ENCODE measurements at regions not wholly inside any gene's neighbourhood (a gene's known extent, or its start where the extent isn't known, plus 50 kb on each side); places are given as distances from the start of the nearest gene placed in this dataset.

DNA sequence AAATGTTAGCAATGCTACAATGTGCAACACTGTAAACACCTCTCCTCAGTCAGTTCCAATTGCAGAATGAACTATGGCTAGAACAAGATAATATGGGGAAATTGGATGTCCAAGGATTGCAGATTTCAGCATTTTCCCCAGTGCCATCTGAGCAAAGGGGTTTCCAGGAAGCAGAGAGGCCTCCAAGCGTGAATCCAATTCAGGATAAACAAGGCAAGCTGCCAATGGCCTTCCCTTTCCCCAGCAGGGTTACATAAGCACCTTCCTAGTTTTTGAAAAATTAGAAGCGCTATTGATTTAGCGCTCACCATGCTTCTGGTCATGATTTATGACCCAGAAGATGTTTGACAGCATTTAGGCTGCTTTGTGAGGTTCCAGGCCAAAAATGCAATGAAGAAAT is 223.0 kb upstream of the GATB start:
- no peaks in the 10 kb centered on the region for H3K36me3 ChIP-seq
- TF ChIP-seq, protein P1, sequence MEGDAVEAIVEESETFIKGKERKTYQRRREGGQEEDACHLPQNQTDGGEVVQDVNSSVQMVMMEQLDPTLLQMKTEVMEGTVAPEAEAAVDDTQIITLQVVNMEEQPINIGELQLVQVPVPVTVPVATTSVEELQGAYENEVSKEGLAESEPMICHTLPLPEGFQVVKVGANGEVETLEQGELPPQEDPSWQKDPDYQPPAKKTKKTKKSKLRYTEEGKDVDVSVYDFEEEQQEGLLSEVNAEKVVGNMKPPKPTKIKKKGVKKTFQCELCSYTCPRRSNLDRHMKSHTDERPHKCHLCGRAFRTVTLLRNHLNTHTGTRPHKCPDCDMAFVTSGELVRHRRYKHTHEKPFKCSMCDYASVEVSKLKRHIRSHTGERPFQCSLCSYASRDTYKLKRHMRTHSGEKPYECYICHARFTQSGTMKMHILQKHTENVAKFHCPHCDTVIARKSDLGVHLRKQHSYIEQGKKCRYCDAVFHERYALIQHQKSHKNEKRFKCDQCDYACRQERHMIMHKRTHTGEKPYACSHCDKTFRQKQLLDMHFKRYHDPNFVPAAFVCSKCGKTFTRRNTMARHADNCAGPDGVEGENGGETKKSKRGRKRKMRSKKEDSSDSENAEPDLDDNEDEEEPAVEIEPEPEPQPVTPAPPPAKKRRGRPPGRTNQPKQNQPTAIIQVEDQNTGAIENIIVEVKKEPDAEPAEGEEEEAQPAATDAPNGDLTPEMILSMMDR (IDR thresholded peaks at IDR 0.05), result no peak
- H3K4me3 ChIP-seq, result no peak overlapping the region
- H3K27ac ChIP-seq, result no peak overlapping the region
- H3K9me3 ChIP-seq, result no peaks in the 10 kb centered on the region
- H3K4me1 ChIP-seq, result peaks cover 0 to 2% (median 0%) of the 10 kb centered on the region in 4 donors
- DNase-seq, result no peak
- H3K27me3 ChIP-seq, result no peaks in the 10 kb centered on the region
- intact Hi-C loops (cut with DNase I; ENCODE audit: low total_unique reads), result no loop called here

DNA sequence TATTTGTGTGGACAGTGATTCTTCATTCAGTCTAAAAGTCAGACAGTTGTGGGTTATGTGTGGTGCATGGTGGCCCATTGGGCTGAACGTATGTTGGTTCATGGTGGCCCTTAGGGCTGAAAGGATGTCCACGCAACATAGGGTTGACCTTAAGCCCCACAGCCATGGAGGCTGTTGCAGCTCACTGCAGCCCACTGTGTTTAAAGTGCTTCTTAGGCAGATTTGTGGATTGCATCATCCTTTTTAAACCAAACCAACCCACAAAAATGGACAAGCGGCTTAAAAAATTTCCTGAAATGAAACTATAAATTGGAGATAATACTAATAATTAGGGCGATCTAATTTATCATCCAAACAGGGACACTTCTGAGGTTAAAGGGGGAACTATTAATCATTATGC is 219.0 kb upstream of the GATB start:
- Histone ChIP-seq H3K4me3 (no peak overlapping the region), H3K36me3 (no peaks in the 10 kb centered on the region), H3K9me3 (no peaks in the 10 kb centered on the region), H3K27ac (no peak overlapping the region), H3K27me3 (no peaks in the 10 kb centered on the region), H3K4me1 (peaks cover 0 to 2% (median 0%) of the 10 kb centered on the region in 4 donors)
- intact Hi-C loops (cut with DNase I; ENCODE audit: low total_unique reads), result no loop called here
- TF ChIP-seq, protein P1 (IDR thresholded peaks at IDR 0.05), result no peak
- DNase-seq, result no peak

DNA sequence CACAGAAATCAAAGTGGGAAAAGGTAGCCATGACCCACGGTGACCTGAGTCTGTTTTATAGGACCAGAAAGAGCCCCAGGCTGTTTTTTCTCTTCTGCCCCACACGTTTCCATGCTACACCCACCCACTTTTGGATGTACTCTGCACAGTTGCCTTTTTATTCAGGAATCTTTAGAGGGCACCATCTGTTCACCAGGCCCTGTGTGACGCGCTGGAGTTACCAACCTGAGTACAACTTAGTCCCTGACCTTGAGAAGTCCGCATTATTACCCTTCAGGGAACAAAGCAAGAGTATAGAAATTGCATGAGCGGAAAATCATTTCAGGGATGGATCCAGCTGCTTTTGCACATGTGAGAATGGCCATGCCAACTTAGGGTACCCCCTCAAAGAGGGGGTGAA is 207.8 kb upstream of the GATB start:
- no peak for DNase-seq
- Histone ChIP-seq H3K36me3 (no peaks in the 10 kb centered on the region), H3K9me3 (no peaks in the 10 kb centered on the region), H3K4me1 (no peaks in the 10 kb centered on the region), H3K27ac (no peak overlapping the region), H3K27me3 (no peaks in the 10 kb centered on the region), H3K4me3 (no peak overlapping the region)
- intact Hi-C loops (cut with DNase I; ENCODE audit: low total_unique reads), result no loop called here
- TF ChIP-seq, protein P1 (IDR thresholded peaks at IDR 0.05), result no peak

DNA sequence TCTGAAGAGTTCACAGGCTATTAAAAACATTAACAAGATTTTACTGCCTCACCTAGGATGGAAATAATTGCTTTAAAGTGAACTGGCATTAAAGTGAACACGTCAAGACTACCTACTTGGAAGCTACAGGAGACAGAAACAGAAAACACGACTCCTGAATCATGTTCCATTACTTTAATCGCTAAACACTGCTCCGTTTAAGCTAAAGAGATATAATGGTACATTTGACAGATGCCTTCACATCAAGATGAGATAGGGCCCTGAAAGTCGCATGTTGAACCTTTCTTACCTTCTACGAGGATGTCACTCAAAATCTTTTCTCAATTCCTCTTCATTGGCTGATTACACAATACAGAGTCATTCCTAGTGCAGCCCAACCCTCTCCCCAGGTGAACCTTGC is 206.3 kb upstream of the GATB start:
- TF ChIP-seq, protein P1 (IDR thresholded peaks at IDR 0.05), result no peak
- no peak overlapping the region for H3K27ac ChIP-seq
- H3K27me3 ChIP-seq, result no peaks in the 10 kb centered on the region
- DNase-seq, result no peak
- intact Hi-C loops (cut with DNase I; ENCODE audit: low total_unique reads), result no loop called here
- H3K4me1 ChIP-seq, result no peaks in the 10 kb centered on the region
- no peaks in the 10 kb centered on the region for H3K36me3 ChIP-seq
- H3K9me3 ChIP-seq, result no peaks in the 10 kb centered on the region
- H3K4me3 ChIP-seq, result no peak overlapping the region

DNA sequence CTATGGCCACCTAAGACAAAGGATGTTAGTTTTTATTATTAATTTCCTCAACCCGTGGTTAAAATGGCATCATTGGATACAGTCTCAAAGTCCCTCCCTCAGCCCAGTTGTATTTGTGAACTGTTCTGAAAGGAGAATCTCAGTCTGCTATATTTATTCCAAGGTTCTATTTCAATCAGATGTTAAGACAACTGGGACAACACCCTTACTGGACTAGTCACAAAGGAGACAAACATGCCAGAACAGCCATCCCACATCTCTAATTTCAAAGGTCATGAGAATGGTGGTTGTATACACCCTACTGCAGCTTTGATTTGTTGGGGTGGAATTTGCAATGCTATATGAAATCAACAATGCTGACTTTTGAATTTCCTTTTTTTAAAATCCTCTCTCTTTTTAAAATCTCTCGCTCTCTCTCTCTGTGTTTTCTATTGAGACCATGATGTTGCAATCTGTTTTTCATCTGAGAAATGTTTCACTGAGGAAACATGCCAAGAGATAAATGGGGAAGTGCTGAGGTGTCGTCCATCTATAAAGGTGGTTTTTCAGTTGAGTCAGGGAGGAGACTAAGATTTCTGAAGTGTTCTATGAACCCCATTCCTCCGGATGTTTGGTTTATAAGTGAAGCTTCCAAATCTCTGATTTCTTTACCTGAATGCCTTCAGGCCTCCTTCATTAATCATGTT is 201.5 kb upstream of the GATB start:
- TF ChIP-seq, protein P1 (IDR thresholded peaks at IDR 0.05), result no peak
- H3K36me3 ChIP-seq, result no peaks in the 10 kb centered on the region
- intact Hi-C loops (cut with DNase I; ENCODE audit: low total_unique reads), result no loop called here
- no peak overlapping the region for H3K27ac ChIP-seq
- no peak overlapping the region for H3K4me3 ChIP-seq
- H3K4me1 ChIP-seq, result no peaks in the 10 kb centered on the region
- no peaks in the 10 kb centered on the region for H3K27me3 ChIP-seq
- no peak for DNase-seq
- H3K9me3 ChIP-seq, result no peaks in the 10 kb centered on the region

DNA sequence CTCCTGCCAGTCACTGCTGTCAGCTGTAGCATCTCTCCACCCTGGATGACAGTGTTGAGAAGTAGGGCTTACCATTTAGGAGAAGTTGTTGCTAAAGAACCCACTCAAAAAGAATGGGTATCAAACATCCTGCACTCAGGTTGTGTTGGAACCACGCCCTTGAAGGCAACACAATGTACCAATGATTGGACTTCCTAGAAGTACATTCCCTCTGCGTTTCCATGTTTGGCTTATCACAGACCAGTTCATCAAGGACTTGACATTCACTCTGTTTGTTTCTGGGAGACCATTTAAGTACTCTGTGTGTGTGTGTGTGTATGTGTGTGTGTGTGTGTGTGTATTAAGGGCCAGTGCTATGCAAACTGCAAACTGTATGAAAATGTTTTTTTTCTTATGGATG is 200.6 kb upstream of the GATB start:
- Histone ChIP-seq H3K27ac (no peak overlapping the region), H3K9me3 (no peaks in the 10 kb centered on the region)

More for the DNA sequence above, 200.6 kb upstream of the GATB start:
- intact Hi-C loops (cut with DNase I; ENCODE audit: low total_unique reads), result no loop called here
- TF ChIP-seq, protein P1 (IDR thresholded peaks at IDR 0.05), result no peak
- H3K4me1 ChIP-seq, result no peaks in the 10 kb centered on the region
- no peaks in the 10 kb centered on the region for H3K27me3 ChIP-seq
- no peak for DNase-seq
- H3K4me3 ChIP-seq, result no peak overlapping the region
- H3K36me3 ChIP-seq, result no peaks in the 10 kb centered on the region
